SK-N-SH treated with all-trans-retinoic acid at 6 μM for 48 hours (cell line): ENCODE measurements at regions not wholly inside any gene's neighbourhood (a gene's known extent, or its start where the extent isn't known, plus 50 kb on each side); places are given as distances from the start of the nearest gene placed in this dataset.
"Not testable (repeated sequence)": the region's sequence is repeated elsewhere in the genome, so short reads cannot be mapped to it uniquely, and the experiment has no call there.

Experiments used
- ATAC-seq: fragments of 200-7000 bp; cut with Tn5 transposase; 3 replicates; pipeline ENCODE4 v1.9.1; 2020; ENCODE audit warnings: mild to moderate bottlenecking, moderate library complexity
- ARNTL ChIP-seq: fragments of 450-650 bp; formaldehyde crosslinking; IDR thresholded peaks from 2 replicates; pipeline ENCODE4 v1.5.0; 2020; ENCODE audit warnings: low read depth, mild to moderate bottlenecking, moderate library complexity, borderline replicate concordance
- CSDC2 ChIP-seq: fragments of 250-450 bp; sonication (Bioruptor Pico); IDR thresholded peaks from 2 replicates; pipeline ENCODE4 v1.5.0; 2020; ENCODE audit warnings: mild to moderate bottlenecking, moderate library complexity
- CSRNP3 ChIP-seq: fragments of 250-450 bp; sonication (Bioruptor Pico); IDR thresholded peaks from 2 replicates; pipeline ENCODE4 v1.5.1; 2021; ENCODE audit warnings: mild to moderate bottlenecking, moderate library complexity
- ESRRG ChIP-seq: fragments of 250-450 bp; sonication (Bioruptor Pico); IDR thresholded peaks from 2 replicates; pipeline ENCODE4 v1.6.1; 2021; ENCODE audit warnings: mild to moderate bottlenecking
- GLIS3 ChIP-seq: fragments of 250-450 bp; sonication (Bioruptor Pico); IDR thresholded peaks from 2 replicates; pipeline ENCODE4 v1.5.0; 2020; ENCODE audit warnings: mild to moderate bottlenecking, moderate library complexity
- PATZ1 ChIP-seq: fragments of 250-450 bp; sonication (Bioruptor Pico); IDR thresholded peaks from 2 replicates; pipeline ENCODE4 v1.8.0; 2020; ENCODE audit warnings: mild to moderate bottlenecking, moderate library complexity, borderline replicate concordance
- POU6F1 ChIP-seq: fragments of 250-450 bp; sonication (Bioruptor Pico); IDR thresholded peaks from 2 replicates; pipeline ENCODE4 v1.8.0; 2021; ENCODE audit warnings: low read depth, mild to moderate bottlenecking, moderate library complexity, borderline replicate concordance
- PPARA ChIP-seq: fragments of 250-450 bp; sonication (Bioruptor Pico); IDR thresholded peaks from 2 replicates; pipeline ENCODE4 v1.5.0; 2020; ENCODE audit warnings: mild to moderate bottlenecking, borderline replicate concordance
- TCF4 ChIP-seq: fragments of 250-450 bp; sonication (Bioruptor Pico); IDR thresholded peaks from 2 replicates; pipeline ENCODE4 v1.8.0; 2021; ENCODE audit warnings: mild to moderate bottlenecking, moderate library complexity, borderline replicate concordance
- TOX ChIP-seq: fragments of 250-450 bp; sonication (Bioruptor Pico); IDR thresholded peaks from 2 replicates; pipeline ENCODE4 v1.8.0; 2021; ENCODE audit warnings: mild to moderate bottlenecking, moderate library complexity, borderline replicate concordance
- TSHZ2 ChIP-seq: fragments of 250-450 bp; sonication (Bioruptor Pico); IDR thresholded peaks from 2 replicates; pipeline ENCODE4 v1.5.0; 2020; ENCODE audit warnings: mild to moderate bottlenecking, moderate library complexity
- ZC3H10 ChIP-seq: fragments of 250-450 bp; sonication (Bioruptor Pico); IDR thresholded peaks from 2 replicates; pipeline ENCODE4 v1.5.1; 2021; ENCODE audit warnings: mild to moderate bottlenecking, moderate library complexity
- ZFP3 ChIP-seq: fragments of 250-450 bp; sonication (Bioruptor Pico); IDR thresholded peaks from 2 replicates; pipeline ENCODE4 v1.5.0; 2020; ENCODE audit warnings: mild to moderate bottlenecking, moderate library complexity
- ZFP30 ChIP-seq: fragments of 450-650 bp; formaldehyde crosslinking; IDR thresholded peaks from 2 replicates; pipeline ENCODE4 v1.5.0; 2022; ENCODE audit warnings: mild to moderate bottlenecking, moderate library complexity
- ZNF565 ChIP-seq: fragments of 450-650 bp; formaldehyde crosslinking; conservative IDR thresholded peaks from 2 replicates; pipeline ENCODE4 v1.5.0; 2020; ENCODE audit warnings: low read depth, mild to moderate bottlenecking, moderate library complexity
- ZNF8 ChIP-seq: fragments of 450-650 bp; formaldehyde crosslinking; IDR thresholded peaks from 2 replicates; pipeline ENCODE4 v1.5.0; 2020; ENCODE audit warnings: mild to moderate bottlenecking, moderate library complexity

- ATAC-seq, result no peak
- TF ChIP-seq ZFP30 (CRISPR knock-in tag), result no peak
- TF ChIP-seq TOX, result no peak
- TF ChIP-seq TSHZ2 (CRISPR knock-in tag), result no peak
- no peak for TF ChIP-seq ARNTL (CRISPR knock-in tag)
- TF ChIP-seq ZNF8 (CRISPR knock-in tag), result no peak
- TF ChIP-seq ZNF565 (CRISPR knock-in tag), result no peak
- TF ChIP-seq ESRRG (CRISPR knock-in tag), result no peak
- no peak for TF ChIP-seq CSDC2 (CRISPR knock-in tag)
- no peak for TF ChIP-seq POU6F1
- no peak for TF ChIP-seq PPARA (CRISPR knock-in tag)
- TF ChIP-seq ZFP3, result no peak
- no peak for TF ChIP-seq GLIS3
- TF ChIP-seq PATZ1 (CRISPR knock-in tag), result no peak
- no peak for TF ChIP-seq TCF4
Measured at GRCh38 chr15:24223739-24224138, 451.8 kb upstream of the NPAP1 start.

GRCh38 chr15:24224161-24224560 is 451.4 kb upstream of the NPAP1 start:
- TF ChIP-seq ZNF8 (CRISPR knock-in tag) (no peak), CSRNP3 (no peak), GLIS3 (no peak), ZC3H10 (CRISPR knock-in tag) (no peak), PATZ1 (CRISPR knock-in tag) (no peak)
- ATAC-seq, result no peak

GRCh38 chr15:24228922-24229321 is 446.7 kb upstream of the NPAP1 start:
- not testable (repeated sequence) for ATAC-seq

GRCh38 chr15:24233134-24233533 is 442.4 kb upstream of the NPAP1 start:
- ATAC-seq, result not testable (repeated sequence)

GRCh38 chr15:24240580-24240979 is 435.0 kb upstream of the NPAP1 start:
- ATAC-seq, result not testable (repeated sequence)

- ATAC-seq, result not testable (repeated sequence)
Measured at GRCh38 chr15:24259106-24259505, 416.5 kb upstream of the NPAP1 start.

GRCh38 chr15:24260407-24260806 is 415.2 kb upstream of the NPAP1 start:
- not testable (repeated sequence) for ATAC-seq

- ATAC-seq, result not testable (repeated sequence)
Measured at GRCh38 chr15:24260854-24261253, 414.7 kb upstream of the NPAP1 start.

GRCh38 chr15:24268536-24269165 is 406.9 kb upstream of the NPAP1 start:
- not testable (repeated sequence) for ATAC-seq
